ENCODE measurements at regions not wholly inside any gene's neighbourhood (a gene's known extent, or its start where the extent isn't known, plus 50 kb on each side); places are given as distances from the start of the nearest gene placed in this dataset.

DNA sequence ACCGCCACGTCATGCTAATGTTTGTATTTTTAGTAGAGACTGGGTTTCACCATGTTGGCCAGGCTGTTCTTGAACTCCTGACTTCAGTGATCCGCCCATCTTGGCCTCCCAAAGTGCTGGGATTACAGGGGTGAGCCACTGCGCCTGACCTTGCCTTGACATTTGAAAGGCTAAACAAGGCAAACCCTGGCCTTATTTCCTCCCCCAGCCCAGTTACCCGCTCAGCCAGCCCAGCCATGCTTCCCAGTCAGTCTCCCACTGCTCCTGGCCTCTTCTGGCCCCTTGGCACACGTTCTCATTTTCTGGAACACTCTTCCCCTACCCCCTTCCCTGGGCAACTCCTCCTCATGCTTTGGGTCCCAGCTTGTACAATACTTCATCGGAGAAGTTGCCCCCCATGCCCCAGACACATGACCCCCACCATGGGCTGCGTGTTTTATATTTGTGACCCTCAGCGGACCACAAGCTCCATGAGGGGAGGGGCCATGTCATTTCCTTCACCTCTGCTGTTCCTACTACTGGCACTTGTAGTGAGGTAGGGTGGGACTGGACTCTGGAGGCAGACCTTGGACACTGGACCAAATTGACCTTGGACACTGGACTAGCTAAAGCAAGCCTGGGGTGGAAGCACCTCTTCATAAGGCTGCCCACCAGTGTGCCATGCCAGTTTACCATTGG lies 94.4 kb upstream of the IER5L start:
- H3K27ac ChIP-seq = no peak overlapping the region
- DNase-seq (no peak), ATAC-seq (no peak)
- in situ Hi-C loops (cut with MboI; ENCODE audit: low sequenced_read_pairs in 4 of 4) = no loop called here
- no peaks in the 10 kb centered on the region for H3K36me3 ChIP-seq
- no peak overlapping the region for H3K4me3 ChIP-seq
- TF ChIP-seq POLR2A (IDR thresholded peaks at IDR 0.05) = no peak
- TF ChIP-seq, protein P1, sequence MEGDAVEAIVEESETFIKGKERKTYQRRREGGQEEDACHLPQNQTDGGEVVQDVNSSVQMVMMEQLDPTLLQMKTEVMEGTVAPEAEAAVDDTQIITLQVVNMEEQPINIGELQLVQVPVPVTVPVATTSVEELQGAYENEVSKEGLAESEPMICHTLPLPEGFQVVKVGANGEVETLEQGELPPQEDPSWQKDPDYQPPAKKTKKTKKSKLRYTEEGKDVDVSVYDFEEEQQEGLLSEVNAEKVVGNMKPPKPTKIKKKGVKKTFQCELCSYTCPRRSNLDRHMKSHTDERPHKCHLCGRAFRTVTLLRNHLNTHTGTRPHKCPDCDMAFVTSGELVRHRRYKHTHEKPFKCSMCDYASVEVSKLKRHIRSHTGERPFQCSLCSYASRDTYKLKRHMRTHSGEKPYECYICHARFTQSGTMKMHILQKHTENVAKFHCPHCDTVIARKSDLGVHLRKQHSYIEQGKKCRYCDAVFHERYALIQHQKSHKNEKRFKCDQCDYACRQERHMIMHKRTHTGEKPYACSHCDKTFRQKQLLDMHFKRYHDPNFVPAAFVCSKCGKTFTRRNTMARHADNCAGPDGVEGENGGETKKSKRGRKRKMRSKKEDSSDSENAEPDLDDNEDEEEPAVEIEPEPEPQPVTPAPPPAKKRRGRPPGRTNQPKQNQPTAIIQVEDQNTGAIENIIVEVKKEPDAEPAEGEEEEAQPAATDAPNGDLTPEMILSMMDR (IDR thresholded peaks at IDR 0.05 in 4 of 5, conservative IDR thresholded peaks at IDR 0.05 in 1 of 5) = no peak
- no peaks in the 10 kb centered on the region for H3K4me1 ChIP-seq
- intact Hi-C loops (cut with DNase I; ENCODE audit: low total_unique reads) = no loop called here
- H3K9me3 ChIP-seq = no peaks in the 10 kb centered on the region
- H3K27me3 ChIP-seq = peaks cover 0 to 5% (median 0%) of the 10 kb centered on the region in 3 donors

DNA sequence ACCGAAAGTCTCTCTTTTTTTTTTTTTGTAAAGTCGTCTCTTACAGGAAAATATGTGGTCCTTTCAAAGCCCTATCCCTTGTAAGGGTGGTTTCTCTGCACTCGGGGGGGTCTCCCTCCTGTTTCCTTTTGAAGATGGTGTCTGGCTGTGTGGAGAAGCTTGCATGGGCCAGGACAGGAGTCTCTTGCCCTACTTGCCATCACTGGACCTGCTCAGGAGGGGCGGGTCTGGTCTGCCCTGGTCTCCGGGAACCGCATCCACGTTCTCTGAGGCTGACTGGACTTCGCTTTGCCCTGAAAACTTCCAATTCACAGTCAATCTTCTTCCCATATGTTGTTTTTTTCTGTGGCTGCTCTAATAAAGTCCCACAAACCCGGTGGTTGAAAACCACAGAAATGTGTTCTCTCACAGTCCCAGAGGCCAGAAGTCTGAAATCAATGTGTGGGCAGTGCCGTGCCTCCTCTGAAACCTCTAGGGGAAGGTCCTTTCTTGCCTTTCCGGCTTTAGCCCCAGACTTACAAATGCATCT lies 92.9 kb upstream of the IER5L start:
- no peaks in the 10 kb centered on the region for H3K4me1 ChIP-seq
- no peak for DNase-seq
- H3K27ac ChIP-seq = no peak overlapping the region
- H3K4me3 ChIP-seq = no peak overlapping the region
- intact Hi-C loops (cut with DNase I; ENCODE audit: low total_unique reads) (no loop called here), in situ Hi-C loops (cut with MboI; ENCODE audit: low sequenced_read_pairs in 4 of 4) (no loop called here)
- TF ChIP-seq POLR2A (IDR thresholded peaks at IDR 0.05) = no peak
- ATAC-seq = no peak
- no peaks in the 10 kb centered on the region for H3K9me3 ChIP-seq
- no peaks in the 10 kb centered on the region for H3K27me3 ChIP-seq
- H3K36me3 ChIP-seq = no peaks in the 10 kb centered on the region

DNA sequence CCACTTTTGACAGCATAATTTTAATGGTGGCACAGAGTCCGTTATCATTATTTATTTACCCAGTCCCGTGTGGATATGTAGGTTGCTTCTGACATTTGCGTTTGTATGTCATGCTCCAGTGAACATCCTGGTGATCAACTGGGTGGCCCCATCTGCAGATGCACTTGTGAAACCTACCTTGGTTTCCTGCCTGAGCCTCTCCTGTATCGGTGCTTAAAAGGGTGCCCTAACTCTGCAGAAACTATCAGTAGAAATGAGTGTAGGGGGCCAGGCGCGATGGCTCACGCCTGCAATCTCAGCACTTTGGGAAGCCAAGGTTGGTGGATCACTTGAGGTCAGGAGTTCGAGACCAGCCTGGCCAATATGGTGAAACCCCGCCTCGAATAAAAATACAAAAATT lies 92.1 kb upstream of the IER5L start:
- Histone ChIP-seq H3K9me3 (no peaks in the 10 kb centered on the region), H3K36me3 (no peaks in the 10 kb centered on the region), H3K27ac (no peak overlapping the region), H3K4me3 (no peak overlapping the region), H3K4me1 (no peaks in the 10 kb centered on the region), H3K27me3 (no peaks in the 10 kb centered on the region)
- intact Hi-C loops (cut with DNase I; ENCODE audit: low total_unique reads) (no loop called here), in situ Hi-C loops (cut with MboI; ENCODE audit: low sequenced_read_pairs in 4 of 4) (no loop called here)
- TF ChIP-seq POLR2A (IDR thresholded peaks at IDR 0.05) = no peak
- TF ChIP-seq, protein P1 (IDR thresholded peaks at IDR 0.05 in 4 of 5, conservative IDR thresholded peaks at IDR 0.05 in 1 of 5) = no peak
- DNase-seq = no peak
- ATAC-seq = no peak

DNA sequence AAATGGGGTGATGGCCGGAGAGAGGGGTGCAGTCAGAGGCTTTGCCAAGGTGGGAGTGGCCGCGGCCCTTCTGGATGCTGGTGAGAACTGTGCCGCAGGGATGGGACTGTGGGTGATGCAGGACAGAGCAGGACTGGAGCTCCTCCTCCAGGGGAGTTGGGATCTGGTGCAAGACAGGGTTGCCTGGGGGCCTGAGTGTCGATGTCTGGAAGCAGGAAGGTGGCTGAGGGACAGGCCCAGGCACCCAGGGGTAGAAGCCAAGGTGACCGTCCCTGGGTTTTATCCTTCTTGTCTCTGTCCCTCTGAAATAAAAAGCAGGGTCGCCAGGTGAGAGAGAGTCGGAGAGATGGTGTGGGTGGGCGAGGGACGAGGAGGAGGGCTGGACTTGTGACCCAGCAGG lies 89.1 kb upstream of the IER5L start:
- TF ChIP-seq, protein P1 (IDR thresholded peaks at IDR 0.05 in 4 of 5, conservative IDR thresholded peaks at IDR 0.05 in 1 of 5) = no peak
- no peak for TF ChIP-seq POLR2A (IDR thresholded peaks at IDR 0.05)
- H3K4me3 ChIP-seq = no peak overlapping the region
- H3K27ac ChIP-seq = no peak overlapping the region
- DNase-seq (no peak), ATAC-seq (no peak)
- H3K4me1 ChIP-seq = no peaks in the 10 kb centered on the region
- peaks cover 0 to 6% (median 0%) of the 10 kb centered on the region in 3 donors for H3K27me3 ChIP-seq
- in situ Hi-C loops (cut with MboI; ENCODE audit: low sequenced_read_pairs in 4 of 4) = no loop called here
- H3K36me3 ChIP-seq = no peaks in the 10 kb centered on the region
- H3K9me3 ChIP-seq = no peaks in the 10 kb centered on the region
- intact Hi-C loops (cut with DNase I; ENCODE audit: low total_unique reads) = no loop called here

- Histone ChIP-seq H3K4me1 (no peaks in the 10 kb centered on the region), H3K27ac (no peak overlapping the region), H3K9me3 (no peaks in the 10 kb centered on the region), H3K36me3 (no peaks in the 10 kb centered on the region), H3K4me3 (no peak overlapping the region), H3K27me3 (peaks cover 0 to 6% (median 0%) of the 10 kb centered on the region in 3 donors)
- intact Hi-C loops (cut with DNase I; ENCODE audit: low total_unique reads) = no loop called here
- in situ Hi-C loops (cut with MboI; ENCODE audit: low sequenced_read_pairs in 4 of 4) = no loop called here
- DNase-seq (no peak), ATAC-seq (no peak)
- no peak for TF ChIP-seq POLR2A (IDR thresholded peaks at IDR 0.05)
- TF ChIP-seq, protein P1 (IDR thresholded peaks at IDR 0.05 in 4 of 5, conservative IDR thresholded peaks at IDR 0.05 in 1 of 5) = no peak
Measured at GRCh38 chr9:129266536-129266935, 88.5 kb upstream of the IER5L start.
